HepG2 (cell line): ENCODE measurements at regions not wholly inside any gene's neighbourhood (a gene's known extent, or its start where the extent isn't known, plus 50 kb on each side); places are given as distances from the start of the nearest gene placed in this dataset.
"Not testable (repeated sequence)": the region's sequence is repeated elsewhere in the genome, so short reads cannot be mapped to it uniquely, and the experiment has no call there.

Experiments
- ATAC-seq: fragments of 200-7000 bp; cut with Tn5 transposase; 3 replicates; pipeline ENCODE4 v1.9.1; 2020; ENCODE audit warnings: mild to moderate bottlenecking, moderate library complexity
- BruUV-seq: library from RNA; stranded (reverse); fragments of 400-500 nt; replicated peaks from 2 replicates; lab custom pipeline; 2021; lab: Mats Ljungman, UMichigan
- CTCF ChIA-PET: fragments of 300-600 bp; formaldehyde crosslinking; extraction: SDS; loops from one replicate; lab custom pipeline; 2021; ENCODE audit warnings: low total read pairs, inconsistent platforms, low intra/inter-chr PET ratio; lab: Yijun Ruan, JAX
- POLR2A ChIA-PET: fragments of 350-600 bp; sonication (Branson Sonifier 250); formaldehyde crosslinking; loops from one replicate; lab custom pipeline; 2020; ENCODE audit warnings: antibody characterized with exemption, inconsistent platforms; lab: Yijun Ruan, JAX
- DNase-seq: peaks from one replicate; pipeline ENCODE4 v3.0.0-alpha.2; 2015; ENCODE audit warnings: low spot score
- FAIRE-seq: peaks from 3 replicates; lab custom pipeline; 2011; peaks lifted over from hg19 to GRCh38; lab: Jason Lieb, UNC
- H2AFZ ChIP-seq: one replicate; pipeline ENCODE4 v1.6.1; 2011; ENCODE audit warnings: low read length, inconsistent platforms
- H3K27ac ChIP-seq: fragments of 300-600 bp; 3 replicates; pipeline ENCODE4 v1.8.0; 2011; ENCODE audit warnings: mixed run types, mild to moderate bottlenecking, mixed read lengths, low read length, inconsistent platforms; ENCODE audit not compliant: insufficient read depth; ENCODE audit errors: extremely low read length
- H3K27me3 ChIP-seq, 2 experiments: fragments of 200-600 bp in 1 of 2; 2 replicates in 1 of 2; 3 replicates in 1 of 2; pipeline versions ENCODE4 v1.6.0 to v1.8.0; 2011; ENCODE audit warnings: low read length in 2 of 2, mild to moderate bottlenecking in 2 of 2, moderate library complexity in 2 of 2, inconsistent platforms in 1 of 2; ENCODE audit not compliant: insufficient read depth in 2 of 2, control insufficient read depth in 1 of 2
- H3K36me3 ChIP-seq, 2 experiments: fragments of 200-600 bp in 1 of 2; replicated peaks in 1 of 2; 2 replicates in 1 of 2; 3 replicates in 1 of 2; pipeline versions ENCODE4 v1.5.1 to v1.8.0; 2011; ENCODE audit warnings: low read length in 2 of 2, inconsistent platforms in 1 of 2; ENCODE audit not compliant: insufficient read depth in 2 of 2, control insufficient read depth in 1 of 2
- H3K4me1 ChIP-seq: 2 replicates; pipeline ENCODE4 v1.5.1; 2012; ENCODE audit warnings: low read length, inconsistent platforms; ENCODE audit not compliant: insufficient read depth
- H3K4me2 ChIP-seq: 2 replicates; pipeline ENCODE4 v1.6.0; 2011; ENCODE audit warnings: low read depth, low read length, inconsistent platforms
- H3K4me3 ChIP-seq, 3 experiments: fragments of 200-600 bp in 1 of 3; sonication (generic), shearing (Covaris generic) in 1 of 3; replicated peaks in 1 of 3; 2 replicates each; pipeline ENCODE4 v1.5.1; 2011 to 2016; ENCODE audit warnings: low read length in 3 of 3, inconsistent platforms in 2 of 3, low read depth in 2 of 3, mild to moderate bottlenecking in 2 of 3, control low read depth in 1 of 3, mixed read lengths in 1 of 3; ENCODE audit not compliant: insufficient read depth in 1 of 3
- H3K79me2 ChIP-seq: one replicate; pipeline ENCODE4 v1.6.1; 2011; ENCODE audit warnings: low read length, inconsistent platforms; ENCODE audit not compliant: insufficient read depth
- H3K9ac ChIP-seq: 2 replicates; pipeline ENCODE4 v1.6.0; 2011; ENCODE audit warnings: mild to moderate bottlenecking, low read depth, low read length, inconsistent platforms; ENCODE audit not compliant: insufficient read depth
- H3K9me3 ChIP-seq: 2 replicates; pipeline ENCODE4 v1.5.1; 2012; ENCODE audit warnings: mild to moderate bottlenecking, low read length
- H4K20me1 ChIP-seq: 2 replicates; pipeline ENCODE4 v1.6.0; 2011; ENCODE audit warnings: inconsistent platforms, mild to moderate bottlenecking, low read length, moderate library complexity; ENCODE audit not compliant: insufficient read depth
- ELF1 ChIP-seq: sonication (generic); formaldehyde crosslinking; IDR thresholded peaks from 2 replicates; pipeline ENCODE4 v1.4.0; 2020; ENCODE audit warnings: missing genetic modification reagents
- SMAD1 ChIP-seq: sonication (generic); formaldehyde crosslinking; IDR thresholded peaks from 2 replicates; pipeline ENCODE4 v1.4.0; 2020; ENCODE audit warnings: missing genetic modification reagents, low read depth, mild to moderate bottlenecking, borderline replicate concordance
- STAG1 ChIP-seq: sonication (generic); formaldehyde crosslinking; IDR thresholded peaks from 2 replicates; pipeline ENCODE4 v1.4.0; 2020; ENCODE audit warnings: missing genetic modification reagents
- ZNF83 ChIP-seq: sonication (generic); formaldehyde crosslinking; IDR thresholded peaks from 2 replicates; pipeline ENCODE4 v1.4.0; 2020; ENCODE audit warnings: missing genetic modification reagents, mild to moderate bottlenecking, borderline replicate concordance
- WGBS: methylation state at CpG from one replicate; pipeline ENCODE4 v1.1.6; 2017; ENCODE audit warnings: low lambda C conversion rate; 5-methylcytosine and 5-hydroxymethylcytosine counted together
- in situ Hi-C: cut with HindIII; loops from 2 replicates; pipeline ENCODE4 v1.10.0; 2017; ENCODE audit warnings: low pct_unique_long_range_greater_than_20kb; ENCODE audit not compliant: extremely low pct_ligation_motif_present
- intact Hi-C: fragments of 100-400 bp; cut with micrococcal nuclease; formaldehyde crosslinking; loops from one replicate; pipeline ENCODE4 v1.10.0; 2022; ENCODE audit not compliant: unreplicated experiment
- TF ChIP-seq, protein P1 (sequence below): IDR thresholded peaks from 2 replicates; pipeline ENCODE4 v1.6.1; 2016; ENCODE audit warnings: mild to moderate bottlenecking, missing biosample characterization, missing genetic modification reagents
- TF ChIP-seq, protein P2 (sequence below): sonication (generic); formaldehyde crosslinking; IDR thresholded peaks from 2 replicates; pipeline ENCODE4 v1.4.0; 2020; ENCODE audit warnings: missing genetic modification reagents, borderline replicate concordance
- TF ChIP-seq, protein P3 (sequence below): sonication (generic); formaldehyde crosslinking; IDR thresholded peaks from 2 replicates; pipeline ENCODE4 v1.5.0; 2020; ENCODE audit warnings: mild to moderate bottlenecking, missing genetic modification reagents, moderate library complexity

DNA sequence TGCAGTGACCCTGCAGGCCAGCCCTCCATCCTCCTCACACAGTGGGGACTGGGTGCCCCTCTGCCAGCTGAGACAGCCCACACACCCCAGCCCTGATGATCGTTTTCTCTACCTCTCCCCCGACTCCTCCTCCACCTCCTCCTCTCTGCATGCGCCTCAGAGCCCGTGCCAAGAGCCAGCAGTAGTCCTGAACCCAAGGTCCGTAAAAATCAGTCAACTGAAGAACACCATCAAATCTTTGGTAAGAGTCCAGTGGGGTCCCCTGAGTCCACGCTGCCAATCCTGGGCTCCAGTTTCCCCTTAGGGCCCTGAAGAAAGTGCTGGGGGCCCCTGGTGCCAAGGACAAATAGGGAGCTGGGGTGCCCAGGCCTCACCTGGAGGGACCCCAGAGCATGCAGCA, 109.3 kb upstream of the FAN1 start:
- Histone ChIP-seq H2AFZ (no peak overlapping the region), H3K9me3 (no peaks in the 10 kb centered on the region), H3K27me3 (no peaks in the 10 kb centered on the region), H4K20me1 (no peaks in the 10 kb centered on the region), H3K36me3 (no peaks in the 10 kb centered on the region), H3K27ac (no peak overlapping the region), H3K4me2 (no peak overlapping the region), H3K79me2 (no peaks in the 10 kb centered on the region), H3K4me1 (no peaks in the 10 kb centered on the region), H3K4me3 (no peak overlapping the region), H3K9ac (no peak overlapping the region)
- ChIA-PET CTCF (no interaction called here), POLR2A (no interaction called here)
- DNase-seq, result no peak
- TF ChIP-seq, protein P1, sequence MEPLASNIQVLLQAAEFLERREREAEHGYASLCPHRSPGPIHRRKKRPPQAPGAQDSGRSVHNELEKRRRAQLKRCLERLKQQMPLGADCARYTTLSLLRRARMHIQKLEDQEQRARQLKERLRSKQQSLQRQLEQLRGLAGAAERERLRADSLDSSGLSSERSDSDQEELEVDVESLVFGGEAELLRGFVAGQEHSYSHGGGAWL (CRISPR knock-in tag), result no peak
- TF ChIP-seq, protein P2, sequence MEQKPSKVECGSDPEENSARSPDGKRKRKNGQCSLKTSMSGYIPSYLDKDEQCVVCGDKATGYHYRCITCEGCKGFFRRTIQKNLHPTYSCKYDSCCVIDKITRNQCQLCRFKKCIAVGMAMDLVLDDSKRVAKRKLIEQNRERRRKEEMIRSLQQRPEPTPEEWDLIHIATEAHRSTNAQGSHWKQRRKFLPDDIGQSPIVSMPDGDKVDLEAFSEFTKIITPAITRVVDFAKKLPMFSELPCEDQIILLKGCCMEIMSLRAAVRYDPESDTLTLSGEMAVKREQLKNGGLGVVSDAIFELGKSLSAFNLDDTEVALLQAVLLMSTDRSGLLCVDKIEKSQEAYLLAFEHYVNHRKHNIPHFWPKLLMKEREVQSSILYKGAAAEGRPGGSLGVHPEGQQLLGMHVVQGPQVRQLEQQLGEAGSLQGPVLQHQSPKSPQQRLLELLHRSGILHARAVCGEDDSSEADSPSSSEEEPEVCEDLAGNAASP (CRISPR knock-in tag), result no peak
- TF ChIP-seq SMAD1 (CRISPR knock-in tag), result no peak
- TF ChIP-seq ZNF83, result no peak
- no peak for TF ChIP-seq ELF1 (CRISPR knock-in tag)
- FAIRE-seq, result no peak
- in situ Hi-C loops (loop anchor here (10.0 to 25.0 kb wide), 2 partner anchors 330 to 643 kb away; no protein-coding TSS in a partner anchor), intact Hi-C loops (no loop called here)
- ATAC-seq, result no peak
- 42% methylated on average over 6 of the region's 6 CpGs for WGBS
- BruUV-seq, result no TSS peak

DNA sequence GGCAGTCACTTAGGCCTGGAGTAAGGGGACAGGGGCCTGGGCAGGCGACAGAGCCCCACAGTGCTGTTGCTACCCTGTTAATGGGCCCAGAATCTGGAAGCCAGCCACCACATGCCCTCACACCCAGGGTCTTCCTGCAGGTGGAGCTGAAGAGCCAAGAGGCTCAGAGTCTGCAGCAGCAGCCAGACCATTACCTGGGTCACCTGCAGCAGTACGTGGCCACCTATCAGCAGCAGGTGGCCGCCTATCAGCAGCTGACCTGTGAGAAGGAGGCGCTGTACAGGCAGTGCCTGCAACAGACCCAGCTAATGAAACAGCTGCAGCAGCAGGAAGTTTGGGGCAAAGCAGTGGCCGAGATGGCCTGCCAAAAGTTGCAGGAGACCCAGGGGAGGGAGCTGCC, 104.2 kb upstream of the FAN1 start:
- DNase-seq, H2AFZ ChIP-seq, H3K4me3 ChIP-seq, POLR2A ChIA-PET, ATAC-seq, H3K9ac ChIP-seq, H3K36me3 ChIP-seq, H3K4me2 ChIP-seq, BruUV-seq, H3K9me3 ChIP-seq, H3K4me1 ChIP-seq, FAIRE-seq, H4K20me1 ChIP-seq, CTCF ChIA-PET, H3K79me2 ChIP-seq, H3K27ac ChIP-seq, intact Hi-C loops, H3K27me3 ChIP-seq: not testable (repeated sequence)
- in situ Hi-C loops, result loop anchor here (10.0 to 25.0 kb wide), 2 partner anchors 325 to 638 kb away; no protein-coding TSS in a partner anchor
- WGBS, result 11% methylated on average over 3 of the region's 5 CpGs
- peak; percentile 53 for TF ChIP-seq STAG1 (CRISPR knock-in tag)
- TF ChIP-seq, protein P3, sequence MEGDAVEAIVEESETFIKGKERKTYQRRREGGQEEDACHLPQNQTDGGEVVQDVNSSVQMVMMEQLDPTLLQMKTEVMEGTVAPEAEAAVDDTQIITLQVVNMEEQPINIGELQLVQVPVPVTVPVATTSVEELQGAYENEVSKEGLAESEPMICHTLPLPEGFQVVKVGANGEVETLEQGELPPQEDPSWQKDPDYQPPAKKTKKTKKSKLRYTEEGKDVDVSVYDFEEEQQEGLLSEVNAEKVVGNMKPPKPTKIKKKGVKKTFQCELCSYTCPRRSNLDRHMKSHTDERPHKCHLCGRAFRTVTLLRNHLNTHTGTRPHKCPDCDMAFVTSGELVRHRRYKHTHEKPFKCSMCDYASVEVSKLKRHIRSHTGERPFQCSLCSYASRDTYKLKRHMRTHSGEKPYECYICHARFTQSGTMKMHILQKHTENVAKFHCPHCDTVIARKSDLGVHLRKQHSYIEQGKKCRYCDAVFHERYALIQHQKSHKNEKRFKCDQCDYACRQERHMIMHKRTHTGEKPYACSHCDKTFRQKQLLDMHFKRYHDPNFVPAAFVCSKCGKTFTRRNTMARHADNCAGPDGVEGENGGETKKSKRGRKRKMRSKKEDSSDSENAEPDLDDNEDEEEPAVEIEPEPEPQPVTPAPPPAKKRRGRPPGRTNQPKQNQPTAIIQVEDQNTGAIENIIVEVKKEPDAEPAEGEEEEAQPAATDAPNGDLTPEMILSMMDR (CRISPR knock-in tag), result peak; percentile 55
